HPDE6-E6E7 (cell line): ENCODE measurements at regions not wholly inside any gene's neighbourhood (a gene's known extent, or its start where the extent isn't known, plus 50 kb on each side); places are given as distances from the start of the nearest gene placed in this dataset.
"Not testable (repeated sequence)": the region's sequence is repeated elsewhere in the genome, so short reads cannot be mapped to it uniquely, and the experiment has no call there.

ENCODE experiments used
- DNase-seq: peaks from one replicate; pipeline ENCODE4 v3.0.0; 2011; ENCODE audit warnings: missing footprints; ENCODE audit errors: extremely low spot score

DNA sequence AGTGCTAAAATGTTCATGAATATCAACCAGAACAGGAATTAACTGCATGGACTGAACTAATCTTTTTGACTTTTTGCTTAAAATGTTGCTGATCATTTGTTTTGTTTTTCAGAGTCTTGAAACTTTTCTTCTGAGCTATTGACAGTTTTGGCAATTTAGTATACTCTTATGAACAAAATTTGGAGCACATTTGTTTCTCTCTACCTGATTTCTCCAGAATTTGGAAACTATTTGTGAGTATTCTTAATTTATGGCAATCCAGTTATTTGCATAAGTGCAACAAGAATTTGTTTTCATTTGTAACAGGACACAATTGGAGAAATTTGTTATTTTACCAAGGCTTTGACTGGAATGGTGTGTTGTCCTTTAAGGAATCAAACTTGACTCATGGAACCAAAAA lies 107.4 kb downstream of the RTP4 start:
- not testable (repeated sequence) for DNase-seq

DNA sequence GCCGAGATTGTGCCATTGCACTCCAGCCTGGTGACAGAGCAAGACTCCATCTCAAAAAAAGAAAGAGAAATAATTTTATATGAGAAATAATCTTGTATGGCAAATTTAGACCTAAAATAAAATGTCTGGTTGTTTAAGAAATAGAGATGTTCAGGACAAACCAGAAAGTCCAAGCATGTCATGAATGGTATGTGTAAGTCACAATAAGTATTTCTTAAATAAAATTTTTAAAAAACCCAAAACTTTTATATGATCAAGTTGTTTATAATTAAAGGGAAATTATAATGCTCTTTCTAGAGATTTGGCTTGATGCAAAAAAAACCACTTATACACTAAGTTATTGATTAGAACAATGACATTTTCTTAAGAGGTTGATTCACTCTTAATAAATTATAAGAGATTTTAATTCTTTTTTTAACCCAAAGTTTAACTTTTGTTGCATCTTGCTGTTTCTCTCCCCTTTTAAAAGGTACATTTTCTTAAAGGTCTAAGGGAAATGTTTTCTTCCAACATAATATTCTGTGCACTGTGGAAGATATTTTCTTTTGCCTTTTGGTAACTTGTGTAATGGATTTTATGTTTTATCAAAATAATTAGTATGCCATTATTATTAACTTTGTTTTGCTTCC lies 105.7 kb downstream of the RTP4 start:
- no peak for DNase-seq

DNA sequence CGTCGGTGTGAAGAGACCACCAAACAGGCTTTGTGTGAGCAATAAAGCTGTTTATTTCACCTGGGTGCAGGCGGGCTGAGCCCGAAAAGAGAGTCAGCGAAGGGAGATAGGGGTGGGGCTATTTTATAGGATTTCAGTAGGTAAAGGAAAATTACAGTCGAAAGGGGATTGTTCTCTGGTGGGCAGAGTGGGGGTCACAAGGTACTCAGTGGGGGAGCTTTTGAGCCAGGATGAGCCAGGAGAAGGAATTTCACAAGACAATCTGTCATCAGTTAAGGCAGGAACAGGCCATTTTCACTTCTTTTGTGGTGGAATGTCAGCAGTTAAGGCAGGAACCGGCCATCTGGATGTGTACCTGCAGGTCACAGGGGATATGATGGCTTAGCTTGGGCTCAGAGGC lies 98.1 kb downstream of the RTP4 start:
- not testable (repeated sequence) for DNase-seq

DNA sequence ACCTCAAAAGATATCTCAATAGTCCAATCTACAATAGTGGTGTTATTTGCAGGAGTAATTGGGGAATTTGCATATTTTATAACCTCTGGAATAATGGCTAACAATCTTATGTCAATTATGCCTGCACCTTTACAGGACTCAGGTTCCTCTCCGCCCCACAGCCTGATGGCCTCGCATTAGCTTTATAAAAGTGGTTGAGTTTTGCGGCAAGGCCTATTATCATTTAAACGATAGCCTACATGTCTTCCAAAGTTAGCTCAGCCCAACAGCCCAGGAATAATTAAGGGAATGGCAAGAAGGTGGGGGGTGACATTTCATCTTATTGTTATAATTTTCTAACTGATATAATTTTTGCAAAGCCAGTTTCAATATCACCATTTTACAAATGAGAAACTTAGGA lies 97.3 kb downstream of the RTP4 start:
- no peak for DNase-seq

DNA sequence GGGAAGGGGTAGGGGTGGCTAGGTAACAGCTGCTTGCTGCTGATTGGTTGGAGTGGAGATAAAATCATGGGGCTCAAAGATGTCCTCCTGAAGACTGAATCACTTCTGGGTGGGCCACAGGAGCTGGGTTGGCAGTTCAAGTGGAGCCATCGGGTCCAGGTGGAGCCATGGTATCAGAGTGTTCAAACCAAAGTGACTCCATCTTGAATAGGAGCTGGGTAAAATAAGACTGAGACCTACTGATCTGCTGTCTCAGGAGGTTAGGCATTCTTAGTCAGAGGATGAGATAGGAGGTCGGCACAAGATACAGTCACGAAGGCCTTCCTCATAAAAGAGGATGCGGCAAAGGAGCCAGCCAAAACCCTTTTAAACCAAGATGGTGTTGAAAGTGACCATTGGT lies 96.5 kb downstream of the RTP4 start:
- no peak for DNase-seq

DNA sequence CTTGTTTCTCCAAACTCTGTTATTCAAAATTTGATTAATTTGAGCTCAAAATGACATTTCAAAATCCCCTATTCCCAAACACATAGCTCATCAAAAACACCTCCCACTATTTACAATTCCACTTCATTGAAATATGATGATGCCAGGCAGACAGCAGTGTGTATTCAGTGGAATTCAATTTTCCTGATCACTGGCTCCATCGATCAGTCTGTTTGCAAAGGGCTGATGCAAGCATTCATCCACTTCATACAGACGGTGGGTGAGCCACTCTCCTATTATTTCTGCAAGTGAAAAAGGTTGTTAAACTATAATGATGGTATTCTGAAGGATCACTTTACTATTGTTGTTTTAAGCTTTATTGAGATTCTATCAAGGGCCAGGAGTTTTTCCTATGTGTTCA lies 90.7 kb downstream of the RTP4 start:
- no peak for DNase-seq

DNA sequence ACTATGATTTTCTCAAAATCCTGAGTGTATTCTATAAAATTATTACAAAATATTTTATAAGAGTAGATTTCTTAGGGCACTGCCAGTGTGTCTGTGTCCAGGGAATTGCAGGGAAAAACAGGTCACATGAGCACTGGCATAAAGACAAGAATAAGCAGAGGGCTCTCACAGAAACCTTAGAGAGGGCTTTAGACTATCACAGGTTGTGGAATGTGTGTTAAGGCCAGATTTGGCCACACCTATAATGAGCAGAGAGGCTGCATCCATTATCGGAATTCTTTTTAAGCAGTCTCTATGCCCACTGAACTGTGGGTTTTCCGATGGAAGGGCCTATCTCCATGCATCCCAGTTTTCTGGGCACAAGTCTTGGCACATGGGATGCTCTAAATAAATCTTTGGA lies 90.2 kb downstream of the RTP4 start:
- DNase-seq, result no peak

DNA sequence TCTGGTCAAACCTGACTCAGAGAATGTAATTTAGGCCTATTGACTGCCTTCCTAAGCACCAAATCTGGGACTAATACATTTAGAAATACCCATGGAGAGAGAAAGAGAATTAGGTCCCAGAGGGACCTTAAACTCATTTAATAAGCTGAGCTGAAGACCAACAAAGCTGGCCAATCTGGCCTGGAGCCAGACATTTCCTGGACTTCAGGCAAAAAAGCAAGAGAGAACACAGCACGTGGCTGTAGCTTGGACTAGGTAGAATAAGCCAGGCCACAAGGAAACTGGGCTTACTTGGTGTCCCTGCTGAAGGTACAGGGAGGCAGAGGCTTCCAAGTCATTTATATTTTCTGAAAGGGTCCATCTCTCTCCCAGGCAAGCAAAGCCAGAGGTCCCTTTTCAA lies 88.1 kb downstream of the RTP4 start:
- DNase-seq, result no peak

DNA sequence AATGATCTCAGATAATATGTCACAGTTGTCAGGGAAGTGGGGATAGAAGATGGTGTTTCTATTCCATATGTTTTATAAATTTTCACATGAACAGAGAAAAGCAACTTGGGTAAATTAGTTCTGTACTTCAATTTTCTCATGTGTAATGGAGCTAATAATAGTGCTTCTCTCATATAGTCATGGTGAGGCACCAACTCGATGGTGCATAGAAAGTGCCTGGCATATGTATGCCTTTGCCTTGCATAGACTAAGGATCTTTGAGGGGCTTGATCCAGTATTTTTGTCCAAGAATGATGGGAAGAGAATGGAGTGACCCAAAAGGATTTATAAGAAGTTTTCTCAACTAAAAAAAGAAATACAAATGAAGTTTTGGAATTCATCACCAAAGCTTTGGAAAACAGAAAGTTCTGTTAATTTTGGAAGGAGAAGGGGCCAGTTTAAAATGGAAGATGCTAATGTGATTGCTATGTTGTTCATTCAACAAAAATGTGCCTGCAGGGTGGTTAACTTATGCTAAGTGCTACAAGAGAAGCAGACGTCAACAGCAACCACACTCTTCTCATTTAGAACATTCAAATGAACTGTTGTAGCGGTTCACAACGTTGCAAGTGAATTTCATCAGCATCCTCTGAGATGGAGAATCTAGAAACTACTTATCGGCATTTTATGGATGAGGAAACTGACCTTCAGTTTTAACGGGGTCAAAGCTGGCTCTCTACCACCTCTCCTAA lies 86.1 kb downstream of the RTP4 start:
- no peak for DNase-seq

DNA sequence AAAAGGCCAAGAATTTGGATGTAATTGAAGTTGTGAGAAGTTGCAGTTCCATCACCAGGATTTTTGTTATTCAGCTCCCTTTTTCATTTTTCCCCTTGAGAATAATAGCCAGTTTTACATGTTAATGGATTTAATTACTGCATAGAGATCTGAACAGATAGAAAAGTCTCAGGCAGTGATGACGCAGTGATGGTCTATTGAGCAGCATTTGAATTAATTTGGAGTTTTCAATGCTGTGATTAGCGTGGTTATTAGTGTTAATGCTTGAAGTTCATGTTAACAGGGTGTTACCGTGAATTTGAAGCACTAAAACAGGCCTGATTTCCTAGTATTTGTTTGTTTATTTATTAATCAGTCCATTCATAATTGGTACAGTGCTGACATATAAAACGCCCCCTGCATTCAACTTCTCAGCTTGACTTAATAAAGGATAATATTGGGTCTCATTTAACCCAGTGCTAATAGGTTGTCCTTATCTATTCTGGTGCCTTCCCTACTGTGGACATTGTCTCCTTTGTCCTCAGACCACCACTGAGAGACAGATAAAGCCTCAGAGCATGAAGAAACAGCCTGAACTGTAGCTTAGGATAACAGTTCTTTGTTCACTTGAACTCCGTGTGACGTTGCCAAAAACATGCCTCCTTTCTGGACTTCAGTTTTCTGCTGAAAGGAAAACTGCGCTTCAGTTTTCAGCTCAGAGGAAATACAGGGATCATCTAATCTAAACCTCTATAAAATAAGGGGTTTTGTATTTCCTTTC lies 82.4 kb downstream of the RTP4 start:
- DNase-seq, result no peak

DNA sequence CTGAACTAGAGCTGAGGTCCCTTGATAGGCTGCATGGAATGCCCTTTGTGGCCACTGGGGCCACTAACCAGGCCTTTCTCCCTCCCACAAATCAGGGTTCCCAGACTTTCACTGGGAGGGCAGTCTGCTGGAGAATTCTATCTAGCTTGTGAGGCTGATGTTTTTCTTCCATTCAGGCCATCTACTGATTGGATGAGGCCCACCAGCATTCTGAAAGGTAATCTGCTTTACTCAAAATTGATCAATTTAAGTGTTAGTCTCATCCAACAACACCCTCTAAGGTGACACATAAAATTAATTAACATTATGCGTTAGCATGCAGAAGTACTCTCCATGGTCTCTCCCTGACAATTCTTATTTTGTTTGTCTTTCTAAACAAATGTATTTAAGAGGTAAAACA lies 80.5 kb downstream of the RTP4 start:
- DNase-seq, result no peak

DNA sequence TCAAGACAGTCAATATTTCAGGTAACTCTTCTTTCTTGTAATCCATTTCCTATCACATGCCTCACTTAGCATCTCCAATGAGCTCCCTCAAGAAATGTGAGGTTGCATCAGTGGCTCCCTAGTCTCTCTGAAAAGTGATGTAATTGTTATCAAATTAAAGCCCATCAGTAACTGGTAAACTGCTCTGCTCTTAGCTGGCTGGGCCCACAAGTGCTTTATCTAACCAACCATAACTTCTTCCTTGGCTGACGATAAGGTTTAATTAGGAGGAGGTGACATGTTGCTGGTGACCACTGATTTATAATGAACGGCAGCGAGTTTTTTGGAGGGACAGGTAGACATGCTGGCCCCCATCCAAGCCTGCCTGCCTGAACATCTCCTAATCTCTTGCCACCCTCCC lies 79.6 kb downstream of the RTP4 start:
- no peak for DNase-seq

DNA sequence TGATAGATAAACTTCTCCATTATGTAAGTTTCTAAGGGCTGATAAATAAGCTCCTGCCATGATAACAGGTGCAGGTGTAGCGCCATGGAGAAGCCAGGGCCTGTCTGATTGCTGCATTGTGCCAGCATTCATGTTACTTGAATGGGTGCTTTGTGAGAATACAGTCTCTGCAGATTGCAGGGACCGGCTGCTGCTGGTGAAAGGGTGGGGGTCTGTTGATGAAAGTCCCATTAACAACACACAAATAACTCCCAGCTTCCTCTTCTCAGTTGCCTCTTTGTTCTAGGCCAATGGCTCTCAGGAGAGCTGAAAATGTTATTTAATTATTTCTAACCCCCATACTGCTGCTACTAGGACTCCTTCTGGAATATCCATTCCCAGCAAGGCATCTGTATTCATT lies 77.2 kb downstream of the RTP4 start:
- no peak for DNase-seq

DNA sequence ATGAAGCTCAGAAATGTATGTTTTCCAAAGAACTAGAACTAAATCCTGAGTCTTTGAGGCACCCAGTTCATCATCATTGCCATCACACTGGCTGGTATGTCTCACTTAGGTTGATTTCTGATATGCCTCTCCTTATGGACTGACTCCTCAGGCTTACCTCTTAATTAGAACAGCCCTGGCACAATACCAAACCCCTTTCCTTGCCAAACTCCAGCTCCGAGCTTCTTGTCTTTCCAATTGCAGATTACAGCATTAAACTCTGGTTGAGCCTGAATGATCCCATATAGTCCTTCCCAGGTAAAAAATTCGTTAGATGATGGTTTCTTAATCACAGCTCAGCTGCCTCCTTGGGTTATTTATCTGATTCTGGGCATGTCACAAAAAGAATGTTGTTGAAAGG lies 66.3 kb downstream of the RTP4 start:
- no peak for DNase-seq

DNA sequence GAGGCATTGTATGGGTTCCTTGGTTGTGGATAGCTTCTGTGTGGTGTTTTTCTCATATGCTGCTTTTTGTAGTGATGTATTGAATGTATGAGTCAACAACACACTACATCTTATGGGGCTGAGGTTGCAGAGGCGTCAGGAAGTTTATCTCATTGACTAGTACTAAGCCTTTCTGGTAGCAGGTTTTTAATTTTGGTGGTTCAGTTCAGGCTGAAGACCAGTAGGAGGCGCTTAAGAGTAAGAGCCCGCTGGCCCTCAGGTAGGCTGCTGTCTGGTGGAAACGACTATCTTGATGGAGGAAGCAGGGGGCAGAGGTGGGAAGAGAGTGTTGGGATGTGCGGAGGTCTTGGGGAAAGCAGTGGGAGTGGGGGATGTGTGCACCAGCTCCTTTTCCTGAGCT lies 62.4 kb downstream of the RTP4 start:
- DNase-seq, result no peak
